IMR-90 (cell line): ENCODE measurements at regions not wholly inside any gene's neighbourhood (a gene's known extent, or its start where the extent isn't known, plus 50 kb on each side); places are given as distances from the start of the nearest gene placed in this dataset.

Experiments
- ATAC-seq: fragments of 200-7000 bp; cut with Tn5 transposase; 2 replicates; pipeline ENCODE4 v1.9.1; 2020; ENCODE audit warnings: low read depth, mild to moderate bottlenecking, moderate library complexity
- BruUV-seq: library from RNA; stranded (reverse); fragments of 400-500 nt; replicated peaks from 2 replicates; lab custom pipeline; 2021; lab: Mats Ljungman, UMichigan
- CTCF ChIA-PET: fragments of 300-600 bp; formaldehyde crosslinking; extraction: SDS; loops from one replicate; lab custom pipeline; 2021; ENCODE audit warnings: antibody characterized with exemption; lab: Yijun Ruan, JAX
- POLR2A ChIA-PET: fragments of 300-600 bp; sonication (Branson Sonifier 250); formaldehyde crosslinking; loops from one replicate; lab custom pipeline; 2022; ENCODE audit warnings: antibody characterized with exemption; ENCODE audit not compliant: unreplicated experiment; lab: Charles Lee
- DNase-seq: peaks from one replicate; pipeline ENCODE4 v3.0.0; 2013
- H2AFZ ChIP-seq: replicated peaks from 2 replicates; pipeline ENCODE3; 2013; ENCODE audit warnings: low read length, mild to moderate bottlenecking; ENCODE audit not compliant: poor library complexity
- H2AK5ac ChIP-seq: 2 replicates; pipeline ENCODE4 v1.6.1; 2013; ENCODE audit warnings: low read depth, low read length, inconsistent platforms
- H2AK9ac ChIP-seq: replicated peaks from 2 replicates; pipeline ENCODE3; 2013; ENCODE audit warnings: mild to moderate bottlenecking, low read depth, low read length, moderate library complexity; ENCODE audit not compliant: poor library complexity
- H2BK120ac ChIP-seq: 2 replicates; pipeline ENCODE4 v1.6.1; 2013; ENCODE audit warnings: low read depth, low read length, inconsistent platforms
- H2BK15ac ChIP-seq: 3 replicates; pipeline ENCODE4 v1.6.1; 2013; ENCODE audit warnings: low read depth, low read length, inconsistent platforms
- H2BK20ac ChIP-seq: 2 replicates; pipeline ENCODE4 v1.6.1; 2013; ENCODE audit warnings: low read depth, mild to moderate bottlenecking, inconsistent platforms, low read length, moderate library complexity
- H2BK5ac ChIP-seq: 2 replicates; pipeline ENCODE4 v1.6.1; 2013; ENCODE audit warnings: mild to moderate bottlenecking, low read depth, low read length, inconsistent platforms; ENCODE audit not compliant: poor library complexity, severe bottlenecking
- H3K14ac ChIP-seq: replicated peaks from 2 replicates; pipeline ENCODE4 v1.6.1; 2013; ENCODE audit warnings: low read depth, low read length, inconsistent platforms
- H3K18ac ChIP-seq: 2 replicates; pipeline ENCODE4 v1.6.1; 2013; ENCODE audit warnings: low read depth, low read length, control low read depth
- H3K23ac ChIP-seq: 2 replicates; pipeline ENCODE4 v1.6.1; 2013; ENCODE audit warnings: low read depth, low read length, inconsistent platforms
- H3K27ac ChIP-seq: 2 replicates; pipeline ENCODE4 v1.5.1; 2013; ENCODE audit warnings: mild to moderate bottlenecking, control low read depth, low read length; ENCODE audit not compliant: insufficient read depth
- H3K27me3 ChIP-seq: 2 replicates; pipeline ENCODE4 v1.6.1; 2013; ENCODE audit warnings: low read length; ENCODE audit not compliant: control insufficient read depth, insufficient read depth
- H3K36me3 ChIP-seq: 2 replicates; pipeline ENCODE4 v1.6.1; 2013; ENCODE audit warnings: low read length, mixed read lengths; ENCODE audit not compliant: control insufficient read depth, insufficient read depth
- H3K4ac ChIP-seq: 2 replicates; pipeline ENCODE4 v1.6.1; 2013; ENCODE audit warnings: low read depth, low read length, inconsistent platforms
- H3K4me1 ChIP-seq: 2 replicates; pipeline ENCODE4 v1.6.1; 2013; ENCODE audit warnings: low read length, mixed read lengths; ENCODE audit not compliant: control insufficient read depth, insufficient read depth
- H3K4me2 ChIP-seq: 2 replicates; pipeline ENCODE4 v1.6.1; 2013; ENCODE audit warnings: low read depth, mild to moderate bottlenecking, control low read depth, low read length, moderate library complexity
- H3K4me3 ChIP-seq: 2 replicates; pipeline ENCODE4 v1.5.1; 2013; ENCODE audit warnings: low read depth, mild to moderate bottlenecking, control low read depth, low read length, moderate library complexity; ENCODE audit not compliant: insufficient read depth
- H3K56ac ChIP-seq: 2 replicates; pipeline ENCODE4 v1.6.1; 2013; ENCODE audit warnings: low read length, inconsistent platforms; ENCODE audit not compliant: insufficient read depth; ENCODE audit errors: extremely low read depth
- H3K79me1 ChIP-seq, 2 experiments: 2 replicates each; pipeline ENCODE4 v1.6.1; 2013; ENCODE audit warnings: low read length in 2 of 2, inconsistent platforms in 1 of 2, low read depth in 1 of 2
- H3K9ac ChIP-seq: 2 replicates; pipeline ENCODE4 v1.6.1; 2013; ENCODE audit warnings: low read depth, low read length, control low read depth
- H3K9me1 ChIP-seq: 2 replicates; pipeline ENCODE4 v1.6.1; 2013; ENCODE audit warnings: low read length, inconsistent platforms; ENCODE audit not compliant: insufficient read depth
- H3K9me3 ChIP-seq: 2 replicates; pipeline ENCODE4 v1.6.1; 2013; ENCODE audit warnings: low read length; ENCODE audit not compliant: control insufficient read depth, insufficient read depth
- H4K20me1 ChIP-seq: 2 replicates; pipeline ENCODE4 v1.6.1; 2013; ENCODE audit warnings: low read length, inconsistent platforms; ENCODE audit not compliant: insufficient read depth
- H4K5ac ChIP-seq: 2 replicates; pipeline ENCODE4 v1.6.1; 2013; ENCODE audit warnings: mild to moderate bottlenecking, low read depth, low read length, control low read depth
- H4K8ac ChIP-seq, 2 experiments: 2 replicates each; pipeline ENCODE4 v1.6.1; 2013; ENCODE audit warnings: low read depth in 2 of 2, low read length in 2 of 2, control low read depth in 1 of 2, inconsistent platforms in 1 of 2
- H4K91ac ChIP-seq: 2 replicates; pipeline ENCODE4 v1.6.1; 2013; ENCODE audit warnings: low read depth, low read length, inconsistent platforms; ENCODE audit not compliant: insufficient read depth
- CEBPB ChIP-seq: IDR thresholded peaks from 2 replicates; pipeline ENCODE4 v1.6.1; 2012; ENCODE audit warnings: low read depth, low read length, improper control_type of control experiment
- CHD1 ChIP-seq: IDR thresholded peaks from 2 replicates; pipeline ENCODE4 v1.6.1; 2012; ENCODE audit warnings: low read depth, low read length, improper control_type of control experiment
- ELK1 ChIP-seq: fragments of 150-350 bp; IDR thresholded peaks from 2 replicates; pipeline ENCODE4 v1.6.1; 2016; ENCODE audit warnings: low read depth, mild to moderate bottlenecking, low read length, moderate library complexity, borderline replicate concordance
- MAFK ChIP-seq: IDR thresholded peaks from 2 replicates; pipeline ENCODE4 v1.6.1; 2012; ENCODE audit warnings: low read depth, low read length, improper control_type of control experiment
- MAZ ChIP-seq: IDR thresholded peaks from 2 replicates; pipeline ENCODE4 v1.6.1; 2012; ENCODE audit warnings: low read depth, mild to moderate bottlenecking, low read length, improper control_type of control experiment, moderate library complexity, borderline replicate concordance
- MXI1 ChIP-seq: IDR thresholded peaks from 2 replicates; pipeline ENCODE4 v1.6.1; 2012; ENCODE audit warnings: low read depth, mild to moderate bottlenecking, low read length, moderate library complexity, borderline replicate concordance
- NFE2L2 ChIP-seq: fragments of 150-350 bp; IDR thresholded peaks from 2 replicates; pipeline ENCODE4 v1.6.1; 2016; ENCODE audit warnings: low read depth, mild to moderate bottlenecking, low read length
- POLR2A ChIP-seq: IDR thresholded peaks from 2 replicates; pipeline ENCODE4 v1.6.1; 2012; ENCODE audit warnings: mild to moderate bottlenecking, low read depth, low read length
- RAD21 ChIP-seq: IDR thresholded peaks from 2 replicates; pipeline ENCODE4 v1.6.1; 2012; ENCODE audit warnings: low read length, improper control_type of control experiment
- RCOR1 ChIP-seq: IDR thresholded peaks from 2 replicates; pipeline ENCODE4 v1.6.1; 2012; ENCODE audit warnings: mild to moderate bottlenecking, low read length, improper control_type of control experiment; ENCODE audit not compliant: insufficient replicate concordance
- RFX5 ChIP-seq: IDR thresholded peaks from 2 replicates; pipeline ENCODE4 v1.8.0; 2012; ENCODE audit warnings: low read depth, mild to moderate bottlenecking, low read length, moderate library complexity
- SMC3 ChIP-seq: fragments of 150-350 bp; IDR thresholded peaks from 2 replicates; pipeline ENCODE4 v1.6.1; 2016; ENCODE audit warnings: low read depth, mild to moderate bottlenecking, antibody characterized with exemption, low read length, moderate library complexity
- WGBS, 2 experiments: methylation state at CpG; one replicate each; pipeline versions ENCODE4 v1.1.5 to v1.1.7; 2013; ENCODE audit warnings: missing lambda C conversion rate in 2 of 2; ENCODE audit not compliant: insufficient read length in 1 of 2; ENCODE audit errors: extremely low coverage in 2 of 2; 5-methylcytosine and 5-hydroxymethylcytosine counted together
- dilution Hi-C: fragments of 300-500 bp; cut with HindIII; formaldehyde crosslinking; loops from one replicate; pipeline ENCODE4 v1.14.3; 2018; ENCODE audit warnings: low sequenced_read_pairs; ENCODE audit not compliant: unreplicated experiment
- in situ Hi-C: fragments of 300-500 bp; cut with MboI; formaldehyde crosslinking; loops from 3 replicates; pipeline ENCODE4 v1.14.3; 2019; ENCODE audit warnings: low sequenced_read_pairs, inconsistent platforms, mixed read lengths
- intact Hi-C: fragments of 100-400 bp; cut with micrococcal nuclease; formaldehyde crosslinking; loops from 2 replicates; pipeline ENCODE4 v1.10.0; 2022
- TF ChIP-seq, protein P1 (sequence below): conservative IDR thresholded peaks from 2 replicates; pipeline ENCODE4 v1.5.1; 2012; ENCODE audit warnings: mild to moderate bottlenecking, low read depth, low read length, improper control_type of control experiment

- WGBS, 2 experiments: 60% methylated on average over 1 of the region's 2 CpGs; no CpG with 5 or more reads in 1 of the 2 experiments
- H3K27me3 ChIP-seq: no peaks in the 10 kb centered on the region; the same call in 1 of the 2 replicates
- no peak overlapping the region for H4K5ac ChIP-seq
- no peak overlapping the region for H4K8ac ChIP-seq
- in situ Hi-C loops (no loop called here), intact Hi-C loops (no loop called here), dilution Hi-C loops (no loop called here)
- H2AFZ ChIP-seq: no peak overlapping the region
- no peak overlapping the region for H2BK5ac ChIP-seq
- no peak overlapping the region for H2AK9ac ChIP-seq
- ChIA-PET POLR2A (no interaction called here), CTCF (no interaction called here)
- H2BK120ac ChIP-seq: no peak overlapping the region
- no peak overlapping the region for H3K4me3 ChIP-seq
- no peak overlapping the region for H3K18ac ChIP-seq
- DNase-seq (no peak), ATAC-seq (no peak)
- peaks cover 6% of the 10 kb centered on the region for H3K4me1 ChIP-seq
- no peak overlapping the region for H3K4me2 ChIP-seq
- no peaks in the 10 kb centered on the region for H4K20me1 ChIP-seq
- H3K4ac ChIP-seq: no peak overlapping the region
- no peaks in the 10 kb centered on the region for H3K36me3 ChIP-seq
- no peak overlapping the region for H3K23ac ChIP-seq
- no TSS peak for BruUV-seq
- H3K27ac ChIP-seq: no peak overlapping the region
- H3K9ac ChIP-seq: no peak overlapping the region
- no peak overlapping the region for H3K56ac ChIP-seq
- no peaks in the 10 kb centered on the region for H3K79me1 ChIP-seq
- 0 out of 2 replicates have a peak, but pooled peaks cover 3% of the 10 kb centered on the region for H3K9me1 ChIP-seq
- no peak overlapping the region for H2BK20ac ChIP-seq
- H2AK5ac ChIP-seq: no peak overlapping the region
- no peak overlapping the region for H2BK15ac ChIP-seq
- H4K91ac ChIP-seq: no peak overlapping the region
- no peak overlapping the region for H3K14ac ChIP-seq
- TF ChIP-seq MAZ (no peak), ELK1 (no peak), RCOR1 (no peak), RFX5 (no peak), POLR2A (no peak), NFE2L2 (no peak), MAFK (no peak), MXI1 (no peak), CEBPB (no peak), RAD21 (no peak), CHD1 (no peak), SMC3 (no peak)
- TF ChIP-seq, protein P1, sequence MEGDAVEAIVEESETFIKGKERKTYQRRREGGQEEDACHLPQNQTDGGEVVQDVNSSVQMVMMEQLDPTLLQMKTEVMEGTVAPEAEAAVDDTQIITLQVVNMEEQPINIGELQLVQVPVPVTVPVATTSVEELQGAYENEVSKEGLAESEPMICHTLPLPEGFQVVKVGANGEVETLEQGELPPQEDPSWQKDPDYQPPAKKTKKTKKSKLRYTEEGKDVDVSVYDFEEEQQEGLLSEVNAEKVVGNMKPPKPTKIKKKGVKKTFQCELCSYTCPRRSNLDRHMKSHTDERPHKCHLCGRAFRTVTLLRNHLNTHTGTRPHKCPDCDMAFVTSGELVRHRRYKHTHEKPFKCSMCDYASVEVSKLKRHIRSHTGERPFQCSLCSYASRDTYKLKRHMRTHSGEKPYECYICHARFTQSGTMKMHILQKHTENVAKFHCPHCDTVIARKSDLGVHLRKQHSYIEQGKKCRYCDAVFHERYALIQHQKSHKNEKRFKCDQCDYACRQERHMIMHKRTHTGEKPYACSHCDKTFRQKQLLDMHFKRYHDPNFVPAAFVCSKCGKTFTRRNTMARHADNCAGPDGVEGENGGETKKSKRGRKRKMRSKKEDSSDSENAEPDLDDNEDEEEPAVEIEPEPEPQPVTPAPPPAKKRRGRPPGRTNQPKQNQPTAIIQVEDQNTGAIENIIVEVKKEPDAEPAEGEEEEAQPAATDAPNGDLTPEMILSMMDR: no peak
- no peaks in the 10 kb centered on the region for H3K9me3 ChIP-seq
These were observed 314.7 kb upstream of the SLCO3A1 start for GRCh38 chr15:91538782-91539181.
